GM12864 (cell line): ENCODE measurements at regions not wholly inside any gene's neighbourhood (a gene's known extent, or its start where the extent isn't known, plus 50 kb on each side); places are given as distances from the start of the nearest gene placed in this dataset.

Experiments
- DNase-seq: peaks from one replicate; pipeline ENCODE4 v3.0.0-alpha.2; 2011; ENCODE audit warnings: low read depth
- H3K4me3 ChIP-seq: 2 replicates; pipeline ENCODE4 v1.5.1; 2011; ENCODE audit warnings: mild to moderate bottlenecking, low read depth, low read length, control low read depth
- TF ChIP-seq, protein P1 (sequence below): IDR thresholded peaks from 2 replicates; pipeline ENCODE4 v1.5.1; 2011; ENCODE audit warnings: low read depth, mild to moderate bottlenecking, moderate library complexity, low read length, control low read depth, inconsistent platforms; ENCODE audit errors: missing control alignments

DNA sequence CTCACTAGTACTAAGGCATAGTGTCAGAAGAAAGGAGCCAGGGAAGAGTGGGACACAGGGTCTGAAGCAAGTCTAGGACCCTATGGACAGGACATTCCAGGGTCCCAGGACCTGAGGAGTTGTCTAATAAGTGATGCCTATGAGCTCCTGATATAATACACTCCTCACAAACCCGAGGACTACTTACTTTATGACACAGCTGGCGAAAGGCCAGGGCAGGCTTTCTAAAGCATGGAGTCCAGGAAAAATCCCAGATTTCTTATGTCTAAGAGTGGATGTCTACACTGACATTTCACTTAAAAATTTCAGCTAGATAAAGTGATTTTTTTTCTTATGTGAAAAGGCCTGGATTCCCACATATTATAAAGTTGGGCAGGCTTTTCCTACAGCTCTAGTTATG is 502.2 kb upstream of the SETBP1 start:
- DNase-seq: no peak
- H3K4me3 ChIP-seq: no peak overlapping the region
- TF ChIP-seq, protein P1, sequence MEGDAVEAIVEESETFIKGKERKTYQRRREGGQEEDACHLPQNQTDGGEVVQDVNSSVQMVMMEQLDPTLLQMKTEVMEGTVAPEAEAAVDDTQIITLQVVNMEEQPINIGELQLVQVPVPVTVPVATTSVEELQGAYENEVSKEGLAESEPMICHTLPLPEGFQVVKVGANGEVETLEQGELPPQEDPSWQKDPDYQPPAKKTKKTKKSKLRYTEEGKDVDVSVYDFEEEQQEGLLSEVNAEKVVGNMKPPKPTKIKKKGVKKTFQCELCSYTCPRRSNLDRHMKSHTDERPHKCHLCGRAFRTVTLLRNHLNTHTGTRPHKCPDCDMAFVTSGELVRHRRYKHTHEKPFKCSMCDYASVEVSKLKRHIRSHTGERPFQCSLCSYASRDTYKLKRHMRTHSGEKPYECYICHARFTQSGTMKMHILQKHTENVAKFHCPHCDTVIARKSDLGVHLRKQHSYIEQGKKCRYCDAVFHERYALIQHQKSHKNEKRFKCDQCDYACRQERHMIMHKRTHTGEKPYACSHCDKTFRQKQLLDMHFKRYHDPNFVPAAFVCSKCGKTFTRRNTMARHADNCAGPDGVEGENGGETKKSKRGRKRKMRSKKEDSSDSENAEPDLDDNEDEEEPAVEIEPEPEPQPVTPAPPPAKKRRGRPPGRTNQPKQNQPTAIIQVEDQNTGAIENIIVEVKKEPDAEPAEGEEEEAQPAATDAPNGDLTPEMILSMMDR: no peak

DNA sequence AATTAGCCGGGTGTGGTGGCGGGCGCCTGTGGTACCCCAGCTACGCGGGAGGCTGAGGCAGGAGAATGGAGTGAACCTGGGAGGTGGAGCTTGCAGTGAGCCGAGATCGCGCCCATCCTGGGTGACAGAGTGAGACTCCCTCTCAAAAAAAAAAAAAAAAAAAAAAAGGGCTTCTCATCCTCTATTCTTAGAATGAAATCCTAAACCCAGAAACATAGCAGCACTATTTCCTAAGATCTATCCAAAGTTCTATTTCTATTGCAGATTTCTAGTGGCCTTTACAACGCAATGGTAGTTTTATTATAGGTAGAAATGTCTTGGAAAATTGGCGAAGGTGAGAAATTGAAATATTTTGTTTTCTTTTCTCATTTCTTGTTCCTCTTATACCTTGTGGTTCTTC is 501.0 kb upstream of the SETBP1 start:
- no peak for DNase-seq
- no peak overlapping the region for H3K4me3 ChIP-seq
- TF ChIP-seq, protein P1: no peak

DNA sequence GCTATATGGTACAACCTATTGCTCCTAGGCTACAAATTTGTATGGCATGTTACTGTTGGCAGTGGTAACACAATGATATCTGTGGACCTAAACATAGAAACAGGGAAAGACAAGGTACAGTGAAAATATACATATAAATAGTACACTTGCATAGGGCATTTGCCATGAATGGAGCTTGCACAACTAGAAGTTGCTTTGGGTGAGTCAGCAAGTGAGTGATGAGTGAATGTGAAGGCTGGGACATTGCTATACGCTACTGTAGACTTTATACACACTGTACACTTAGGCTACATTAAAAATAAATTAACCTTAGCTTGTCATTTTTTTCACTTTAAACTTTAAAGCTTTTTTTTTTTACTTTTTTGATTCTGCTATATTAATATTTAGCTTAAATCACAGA is 500.0 kb upstream of the SETBP1 start:
- H3K4me3 ChIP-seq: no peak overlapping the region
- TF ChIP-seq, protein P1: no peak
- no peak for DNase-seq

DNA sequence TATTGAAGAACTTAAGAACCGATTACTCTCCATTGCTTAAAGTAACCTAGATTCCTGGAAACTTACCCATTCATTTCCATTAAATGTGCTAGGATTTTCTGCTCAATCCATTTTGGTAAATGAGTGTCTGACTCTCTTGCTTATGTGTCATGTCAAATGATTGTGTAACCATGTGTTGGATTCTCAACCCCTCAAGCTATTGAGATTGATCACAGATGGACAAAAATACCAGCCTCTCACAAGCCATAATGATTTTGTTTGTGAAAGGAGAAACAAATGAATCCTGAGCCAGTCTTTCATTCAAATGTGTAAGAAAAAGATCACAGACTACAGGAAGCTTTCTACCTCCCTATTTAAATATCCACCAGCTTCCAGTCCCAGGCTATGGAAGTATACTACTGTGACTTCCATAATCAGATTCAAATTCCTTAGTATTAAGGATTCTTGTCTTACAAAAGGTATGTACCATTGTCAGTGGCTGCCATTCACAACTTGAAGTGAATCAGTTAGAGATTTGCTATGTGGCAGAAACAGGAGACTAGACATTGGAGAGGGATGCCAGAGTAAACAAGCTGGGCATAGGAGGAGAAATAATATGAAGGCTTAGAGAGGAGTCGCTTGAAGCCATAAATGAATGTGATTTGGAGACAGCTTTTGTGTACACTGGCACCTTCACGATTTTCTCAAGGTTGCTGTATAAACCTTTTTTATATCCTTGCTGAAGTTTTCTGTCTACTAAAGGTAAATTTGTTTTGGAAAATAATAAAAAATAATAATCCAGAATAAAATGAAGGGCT is 498.5 kb upstream of the SETBP1 start:
- H3K4me3 ChIP-seq: no peak overlapping the region
- TF ChIP-seq, protein P1: no peak
- DNase-seq: no peak

DNA sequence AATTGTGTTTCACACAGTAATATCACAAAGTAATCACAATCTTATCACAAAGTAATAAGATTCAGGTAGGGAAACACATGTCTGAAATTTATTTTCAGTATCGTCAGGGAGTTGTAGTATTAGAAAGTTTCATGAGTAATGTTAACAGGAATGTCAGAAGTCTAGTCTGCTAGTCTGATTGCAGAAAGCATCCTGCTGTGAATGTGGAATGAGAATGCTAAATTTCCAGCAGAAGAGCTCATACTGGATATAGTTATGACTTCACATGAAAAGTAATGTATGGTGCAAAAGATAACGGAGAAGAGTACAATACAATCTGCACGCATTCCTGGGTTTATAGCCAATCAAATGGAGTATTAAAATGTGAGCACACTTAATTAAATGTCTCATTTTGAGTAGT is 494.7 kb upstream of the SETBP1 start:
- H3K4me3 ChIP-seq: no peak overlapping the region
- no peak for DNase-seq
- TF ChIP-seq, protein P1: no peak

DNA sequence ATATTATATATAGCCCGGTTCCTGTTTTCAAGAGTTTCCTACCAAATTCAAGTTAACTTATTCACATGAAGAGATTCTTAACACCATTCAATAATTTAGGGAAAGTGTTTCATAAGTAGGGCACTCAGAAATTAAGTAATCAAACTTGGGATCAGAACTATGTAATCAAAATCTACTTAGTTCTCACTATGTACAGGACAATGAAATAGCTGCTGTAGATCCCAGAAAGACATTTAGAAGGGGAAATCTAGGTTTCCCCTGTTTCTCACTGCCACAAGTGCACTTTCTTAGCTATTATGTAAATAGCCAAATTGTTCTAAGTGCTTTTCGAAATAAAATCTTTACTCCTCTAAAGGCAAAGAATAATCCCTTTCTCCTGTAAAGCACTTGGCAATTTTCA is 493.6 kb upstream of the SETBP1 start:
- TF ChIP-seq, protein P1: no peak
- no peak overlapping the region for H3K4me3 ChIP-seq
- no peak for DNase-seq
